ENCODE measurements at regions not wholly inside any gene's neighbourhood (a gene's known extent, or its start where the extent isn't known, plus 50 kb on each side); places are given as distances from the start of the nearest gene placed in this dataset.

DNA sequence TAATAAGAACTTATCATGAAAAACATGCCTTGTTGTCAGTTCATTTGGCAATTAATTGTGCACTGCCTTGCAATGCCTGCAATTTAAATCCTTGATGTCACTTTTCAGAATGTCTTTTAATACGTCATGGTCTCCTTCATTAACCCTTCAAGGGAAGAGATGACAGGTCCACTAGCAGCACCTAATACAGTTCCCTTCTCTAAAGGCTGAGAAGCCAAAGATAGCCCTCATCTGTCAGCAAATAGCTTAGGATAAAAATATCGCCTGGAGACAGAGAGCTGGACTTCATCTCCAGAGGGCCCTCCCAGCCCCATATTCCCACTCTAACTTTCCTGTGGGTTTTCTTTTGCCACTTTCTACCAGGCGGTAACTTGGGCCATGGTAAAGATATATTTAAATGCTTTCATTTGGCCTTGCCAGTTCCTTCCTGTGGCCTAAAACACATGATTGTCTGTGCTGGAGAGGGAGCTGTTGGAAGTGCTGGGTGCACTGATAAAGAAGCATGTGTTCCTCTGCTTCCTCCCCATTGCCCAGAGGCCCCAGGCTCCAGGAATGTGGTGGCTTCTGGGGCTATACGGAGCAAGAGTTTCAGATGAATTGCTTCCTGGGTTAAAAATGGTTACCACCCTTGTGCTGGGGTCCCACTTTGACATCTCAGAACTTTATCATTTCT is 76.3 kb upstream of the UMPS start:
- WGBS, 2 donors, result 54 to 56% methylated on average over 4 of the region's 4 CpGs
- Histone ChIP-seq H3K9me3 (no peaks in the 10 kb centered on the region), H3K27ac (no peak overlapping the region), H3K4me1 (no peaks in the 10 kb centered on the region), H3K36me3 (peaks cover 0 to 21% (median 0%) of the 10 kb centered on the region in 3 donors), H3K4me3 (no peak overlapping the region), H3K27me3 (no peaks in the 10 kb centered on the region)
- TF ChIP-seq, protein P1, sequence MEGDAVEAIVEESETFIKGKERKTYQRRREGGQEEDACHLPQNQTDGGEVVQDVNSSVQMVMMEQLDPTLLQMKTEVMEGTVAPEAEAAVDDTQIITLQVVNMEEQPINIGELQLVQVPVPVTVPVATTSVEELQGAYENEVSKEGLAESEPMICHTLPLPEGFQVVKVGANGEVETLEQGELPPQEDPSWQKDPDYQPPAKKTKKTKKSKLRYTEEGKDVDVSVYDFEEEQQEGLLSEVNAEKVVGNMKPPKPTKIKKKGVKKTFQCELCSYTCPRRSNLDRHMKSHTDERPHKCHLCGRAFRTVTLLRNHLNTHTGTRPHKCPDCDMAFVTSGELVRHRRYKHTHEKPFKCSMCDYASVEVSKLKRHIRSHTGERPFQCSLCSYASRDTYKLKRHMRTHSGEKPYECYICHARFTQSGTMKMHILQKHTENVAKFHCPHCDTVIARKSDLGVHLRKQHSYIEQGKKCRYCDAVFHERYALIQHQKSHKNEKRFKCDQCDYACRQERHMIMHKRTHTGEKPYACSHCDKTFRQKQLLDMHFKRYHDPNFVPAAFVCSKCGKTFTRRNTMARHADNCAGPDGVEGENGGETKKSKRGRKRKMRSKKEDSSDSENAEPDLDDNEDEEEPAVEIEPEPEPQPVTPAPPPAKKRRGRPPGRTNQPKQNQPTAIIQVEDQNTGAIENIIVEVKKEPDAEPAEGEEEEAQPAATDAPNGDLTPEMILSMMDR (IDR thresholded peaks at IDR 0.05), result no peak
- TF ChIP-seq EP300 (IDR thresholded peaks at IDR 0.05) (no peak), POLR2A (IDR thresholded peaks at IDR 0.05) (no peak)
- no peak for DNase-seq (ENCODE audit: low spot score in 2 of 2)

DNA sequence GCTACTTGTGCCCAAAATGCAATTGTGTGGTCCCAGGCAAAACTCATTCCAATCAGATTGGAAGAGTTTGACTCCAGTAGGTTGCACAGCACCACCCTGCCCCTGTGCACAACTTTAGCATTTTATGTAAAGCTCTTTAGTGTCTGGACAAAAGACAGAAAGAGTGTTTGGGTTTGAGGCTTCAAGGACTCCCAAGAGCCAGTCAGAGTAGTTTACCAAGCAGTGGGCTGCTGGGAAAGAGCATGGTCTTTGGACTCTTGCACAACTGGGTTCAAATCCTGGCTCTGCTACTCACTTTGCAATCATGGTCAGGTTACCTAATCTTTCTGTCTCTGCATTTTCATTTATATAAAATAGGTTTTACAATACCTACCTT is 75.8 kb upstream of the UMPS start:
- H3K4me1 ChIP-seq, result no peaks in the 10 kb centered on the region
- no peak overlapping the region for H3K27ac ChIP-seq
- no peak for DNase-seq (ENCODE audit: low spot score in 2 of 2)
- H3K36me3 ChIP-seq, result peaks cover 0 to 24% (median 0%) of the 10 kb centered on the region in 3 donors
- no peaks in the 10 kb centered on the region for H3K9me3 ChIP-seq
- H3K27me3 ChIP-seq, result no peaks in the 10 kb centered on the region
- TF ChIP-seq EP300 (IDR thresholded peaks at IDR 0.05), result no peak
- no peak for TF ChIP-seq POLR2A (IDR thresholded peaks at IDR 0.05)
- TF ChIP-seq, protein P1 (IDR thresholded peaks at IDR 0.05), result no peak
- no peak overlapping the region for H3K4me3 ChIP-seq

DNA sequence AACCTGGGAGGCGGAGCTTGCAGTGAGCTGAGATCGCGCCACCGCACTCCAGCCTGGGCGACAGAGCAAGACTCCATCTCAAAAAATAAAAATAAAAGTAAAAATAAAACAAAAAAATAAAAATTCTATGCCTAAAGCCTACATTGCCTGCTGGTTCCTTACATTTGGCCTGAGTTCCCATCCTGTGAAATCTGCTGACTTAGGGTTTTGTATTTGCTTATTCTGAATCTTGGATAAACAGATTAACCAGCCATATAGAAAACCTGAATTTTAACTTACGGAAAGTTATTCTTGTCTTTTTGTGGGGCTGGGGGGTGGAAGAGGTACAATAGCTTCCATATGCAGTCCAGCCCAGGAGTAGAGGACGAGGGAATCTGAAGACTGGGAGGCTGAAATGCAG is 73.7 kb upstream of the UMPS start:
- no peaks in the 10 kb centered on the region for H3K27me3 ChIP-seq
- TF ChIP-seq POLR2A (IDR thresholded peaks at IDR 0.05) (no peak), EP300 (IDR thresholded peaks at IDR 0.05) (no peak)
- TF ChIP-seq, protein P1 (IDR thresholded peaks at IDR 0.05), result no peak
- H3K27ac ChIP-seq, result no peak overlapping the region
- 90 to 96% methylated on average over 7 of the region's 7 CpGs for WGBS, 2 donors
- DNase-seq (ENCODE audit: low spot score in 2 of 2), result no peak
- no peak overlapping the region for H3K4me3 ChIP-seq
- no peaks in the 10 kb centered on the region for H3K9me3 ChIP-seq
- peaks cover 0 to 24% (median 0%) of the 10 kb centered on the region in 3 donors for H3K36me3 ChIP-seq
- H3K4me1 ChIP-seq, result no peaks in the 10 kb centered on the region

DNA sequence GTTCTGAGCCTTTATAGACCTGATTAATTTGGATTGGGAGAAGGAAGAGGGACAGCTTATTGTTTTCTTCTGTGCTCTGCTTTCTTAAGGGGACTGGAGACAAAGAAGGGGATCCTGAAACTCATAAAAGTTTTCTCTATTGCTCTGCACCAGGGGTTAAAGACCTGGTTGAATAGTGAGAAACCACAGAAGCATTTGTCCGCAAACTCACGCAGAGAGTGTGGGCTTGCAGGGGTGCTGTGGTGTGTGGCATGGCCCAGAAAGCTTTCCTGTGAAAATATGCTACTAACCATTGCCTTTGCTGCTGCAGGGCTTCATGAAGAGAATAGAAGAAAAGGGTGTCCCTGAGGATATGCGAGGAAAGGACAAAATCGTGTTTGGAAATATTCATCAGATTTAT is 73.1 kb upstream of the UMPS start:
- Histone ChIP-seq H3K27ac (no peak overlapping the region), H3K36me3 (peaks cover 0 to 20% (median 0%) of the 10 kb centered on the region in 3 donors), H3K9me3 (no peaks in the 10 kb centered on the region), H3K4me3 (no peak overlapping the region), H3K27me3 (no peaks in the 10 kb centered on the region), H3K4me1 (no peaks in the 10 kb centered on the region)
- no peak for DNase-seq (ENCODE audit: low spot score in 2 of 2)
- TF ChIP-seq EP300 (IDR thresholded peaks at IDR 0.05) (no peak), POLR2A (IDR thresholded peaks at IDR 0.05) (no peak)
- TF ChIP-seq, protein P1 (IDR thresholded peaks at IDR 0.05), result no peak
- WGBS, 2 donors, result 68 to 76% methylated on average over 4 of the region's 4 CpGs

DNA sequence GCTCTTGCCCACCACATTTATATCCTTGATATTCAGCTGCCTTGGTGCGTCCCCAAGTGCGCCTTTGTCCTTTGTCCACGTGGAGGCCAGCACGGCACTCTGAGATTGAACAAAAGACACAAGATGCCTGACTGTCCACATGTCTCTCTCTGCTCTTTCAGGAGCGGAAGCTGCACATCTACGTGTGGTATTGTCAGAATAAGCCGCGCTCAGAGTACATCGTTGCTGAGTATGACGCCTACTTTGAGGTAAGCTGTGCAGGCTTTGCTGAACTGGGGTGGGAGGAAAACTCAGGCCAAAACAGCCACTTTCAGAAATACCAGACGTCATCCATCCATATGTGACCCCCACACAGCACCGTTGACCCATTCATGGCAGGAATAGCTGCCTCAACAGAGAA is 72.0 kb upstream of the UMPS start:
- Histone ChIP-seq H3K4me1 (no peaks in the 10 kb centered on the region), H3K9me3 (no peaks in the 10 kb centered on the region), H3K27me3 (no peaks in the 10 kb centered on the region), H3K36me3 (peaks cover 0 to 16% (median 0%) of the 10 kb centered on the region in 3 donors), H3K27ac (no peak overlapping the region), H3K4me3 (no peak overlapping the region)
- WGBS, 2 donors, result 83 to 89% methylated on average over 12 of the region's 12 CpGs
- TF ChIP-seq EP300 (IDR thresholded peaks at IDR 0.05) (no peak), POLR2A (IDR thresholded peaks at IDR 0.05) (no peak)
- TF ChIP-seq, protein P1 (IDR thresholded peaks at IDR 0.05), result no peak
- DNase-seq (ENCODE audit: low spot score in 2 of 2), result no peak
